ENCODE measurements at regions not wholly inside any gene's neighbourhood (a gene's known extent, or its start where the extent isn't known, plus 50 kb on each side); places are given as distances from the start of the nearest gene placed in this dataset.

- H3K36me3 Mint-ChIP-seq (ENCODE audit: low read depth) = no peaks in the 10 kb centered on the region
- no peaks in the 10 kb centered on the region for H3K4me1 Mint-ChIP-seq
- H3K27ac Mint-ChIP-seq = no peak overlapping the region
- ChIA-PET POLR2A (no interaction called here), CTCF (no interaction called here)
- H3K9me3 Mint-ChIP-seq = no peaks in the 10 kb centered on the region
- no peak for DNase-seq
- no peaks in the 10 kb centered on the region for H3K27me3 Mint-ChIP-seq
- H3K4me3 Mint-ChIP-seq = no peak overlapping the region
Measured at GRCh38 chr18:2032036-2032435, 539.3 kb downstream of the METTL4 start.

- no peak for DNase-seq
- ChIA-PET POLR2A (no interaction called here), CTCF (no interaction called here)
- no peak overlapping the region for H3K27ac Mint-ChIP-seq
- no peaks in the 10 kb centered on the region for H3K36me3 Mint-ChIP-seq (ENCODE audit: low read depth)
- no peaks in the 10 kb centered on the region for H3K4me1 Mint-ChIP-seq
- no peaks in the 10 kb centered on the region for H3K27me3 Mint-ChIP-seq
- no peaks in the 10 kb centered on the region for H3K9me3 Mint-ChIP-seq
- H3K4me3 Mint-ChIP-seq = no peak overlapping the region
Measured at GRCh38 chr18:2035056-2035455, 536.2 kb downstream of the METTL4 start.

GRCh38 chr18:2036086-2036485, 535.2 kb downstream of the METTL4 start:
- POLR2A ChIA-PET = no interaction called here
- CTCF ChIA-PET = no interaction called here
- DNase-seq = no peak

GRCh38 chr18:2040279-2040678, 531.0 kb downstream of the METTL4 start:
- no peaks in the 10 kb centered on the region for H3K27me3 Mint-ChIP-seq
- ChIA-PET POLR2A (no interaction called here), CTCF (interaction anchor here (0.6 kb wide), 1 partner anchor 13 kb away, joined by 4 read pairs; no protein-coding TSS in a partner anchor)
- no peak overlapping the region for H3K4me3 Mint-ChIP-seq
- no peaks in the 10 kb centered on the region for H3K4me1 Mint-ChIP-seq
- no peak for DNase-seq
- H3K9me3 Mint-ChIP-seq = no peaks in the 10 kb centered on the region
- H3K27ac Mint-ChIP-seq = no peak overlapping the region
- no peaks in the 10 kb centered on the region for H3K36me3 Mint-ChIP-seq (ENCODE audit: low read depth)

More at GRCh38 chr18:2036086-2036485, 535.2 kb downstream of the METTL4 start:
- H3K4me1 Mint-ChIP-seq = no peaks in the 10 kb centered on the region
- H3K9me3 Mint-ChIP-seq = no peaks in the 10 kb centered on the region
- H3K4me3 Mint-ChIP-seq = no peak overlapping the region
- no peak overlapping the region for H3K27ac Mint-ChIP-seq
- H3K27me3 Mint-ChIP-seq = no peaks in the 10 kb centered on the region
- H3K36me3 Mint-ChIP-seq (ENCODE audit: low read depth) = no peaks in the 10 kb centered on the region

- peaks cover 6% of the 10 kb centered on the region for H3K4me1 Mint-ChIP-seq
- POLR2A ChIA-PET = no interaction called here
- H3K36me3 Mint-ChIP-seq (ENCODE audit: low read depth) = no peaks in the 10 kb centered on the region
- no peaks in the 10 kb centered on the region for H3K9me3 Mint-ChIP-seq
- H3K4me3 Mint-ChIP-seq = no peak overlapping the region
- CTCF ChIA-PET = no interaction called here
- H3K27me3 Mint-ChIP-seq = peaks cover 2% of the 10 kb centered on the region
- no peak overlapping the region for H3K27ac Mint-ChIP-seq
- no peak for DNase-seq
Measured at GRCh38 chr18:2049986-2050385, 521.3 kb downstream of the METTL4 start.

- Mint-ChIP-seq H3K4me3 (no peak overlapping the region), H3K4me1 (peaks cover 6% of the 10 kb centered on the region), H3K36me3 (ENCODE audit: low read depth) (no peaks in the 10 kb centered on the region), H3K9me3 (no peaks in the 10 kb centered on the region), H3K27ac (no peak overlapping the region), H3K27me3 (peaks cover 4% of the 10 kb centered on the region)
- CTCF ChIA-PET = no interaction called here
- no peak for DNase-seq
- POLR2A ChIA-PET = no interaction called here
Measured at GRCh38 chr18:2050702-2051201, 520.6 kb downstream of the METTL4 start.

GRCh38 chr18:2053490-2054089, 517.7 kb downstream of the METTL4 start:
- CTCF ChIA-PET = interaction anchor here (0.6 kb wide), 1 partner anchor 14 kb away, joined by 4 read pairs; no protein-coding TSS in a partner anchor
- Mint-ChIP-seq H3K36me3 (ENCODE audit: low read depth) (no peaks in the 10 kb centered on the region), H3K4me1 (peaks cover 6% of the 10 kb centered on the region), H3K4me3 (no peak overlapping the region), H3K27ac (no peak overlapping the region), H3K9me3 (no peaks in the 10 kb centered on the region), H3K27me3 (peaks cover 10% of the 10 kb centered on the region)
- no peak for DNase-seq
- POLR2A ChIA-PET = no interaction called here

- Mint-ChIP-seq H3K4me3 (no peak overlapping the region), H3K9me3 (no peaks in the 10 kb centered on the region), H3K27ac (no peak overlapping the region), H3K4me1 (no peaks in the 10 kb centered on the region), H3K27me3 (peaks cover 7% of the 10 kb centered on the region), H3K36me3 (ENCODE audit: low read depth) (no peaks in the 10 kb centered on the region)
- ChIA-PET POLR2A (no interaction called here), CTCF (no interaction called here)
- no peak for DNase-seq
Measured at GRCh38 chr18:2059336-2059735, 512.0 kb downstream of the METTL4 start.

- POLR2A ChIA-PET = no interaction called here
- Mint-ChIP-seq H3K27me3 (peaks cover 7% of the 10 kb centered on the region), H3K9me3 (no peaks in the 10 kb centered on the region), H3K36me3 (ENCODE audit: low read depth) (no peaks in the 10 kb centered on the region), H3K4me3 (no peak overlapping the region), H3K4me1 (no peaks in the 10 kb centered on the region), H3K27ac (no peak overlapping the region)
- CTCF ChIA-PET = no interaction called here
- DNase-seq = no peak
Measured at GRCh38 chr18:2060086-2060485, 511.2 kb downstream of the METTL4 start.

- no peak overlapping the region for H3K4me3 Mint-ChIP-seq
- ChIA-PET CTCF (no interaction called here), POLR2A (no interaction called here)
- H3K36me3 Mint-ChIP-seq (ENCODE audit: low read depth) = no peaks in the 10 kb centered on the region
- DNase-seq = no peak
- H3K9me3 Mint-ChIP-seq = no peaks in the 10 kb centered on the region
- no peak overlapping the region for H3K27ac Mint-ChIP-seq
- no peaks in the 10 kb centered on the region for H3K4me1 Mint-ChIP-seq
- H3K27me3 Mint-ChIP-seq = no peaks in the 10 kb centered on the region
Measured at GRCh38 chr18:2070631-2071030, 500.7 kb downstream of the METTL4 start.

- Mint-ChIP-seq H3K36me3 (ENCODE audit: low read depth) (no peaks in the 10 kb centered on the region), H3K4me3 (no peak overlapping the region), H3K9me3 (no peaks in the 10 kb centered on the region), H3K27ac (no peak overlapping the region), H3K27me3 (no peaks in the 10 kb centered on the region), H3K4me1 (no peaks in the 10 kb centered on the region)
- no peak for DNase-seq
- CTCF ChIA-PET = no interaction called here
- POLR2A ChIA-PET = no interaction called here
Measured at GRCh38 chr18:2075499-2075898, 495.8 kb downstream of the METTL4 start.

GRCh38 chr18:2082676-2083075, 488.6 kb downstream of the METTL4 start:
- CTCF ChIA-PET = no interaction called here
- Mint-ChIP-seq H3K27me3 (peaks cover 5% of the 10 kb centered on the region), H3K4me3 (no peak overlapping the region), H3K4me1 (no peaks in the 10 kb centered on the region), H3K36me3 (ENCODE audit: low read depth) (no peaks in the 10 kb centered on the region), H3K27ac (no peak overlapping the region), H3K9me3 (no peaks in the 10 kb centered on the region)
- POLR2A ChIA-PET = no interaction called here
- no peak for DNase-seq

- Mint-ChIP-seq H3K27ac (no peak overlapping the region), H3K36me3 (ENCODE audit: low read depth) (no peaks in the 10 kb centered on the region), H3K4me3 (no peak overlapping the region), H3K27me3 (peaks cover 5% of the 10 kb centered on the region), H3K4me1 (peaks cover 2% of the 10 kb centered on the region), H3K9me3 (no peaks in the 10 kb centered on the region)
- CTCF ChIA-PET = interaction anchor here (1.0 kb wide), 1 partner anchor 45 kb away, joined by 3 read pairs; no protein-coding TSS in a partner anchor
- DNase-seq = no peak
- POLR2A ChIA-PET = no interaction called here
Measured at GRCh38 chr18:2083691-2084090, 487.6 kb downstream of the METTL4 start.

GRCh38 chr18:2086439-2086838, 484.9 kb downstream of the METTL4 start:
- no peak overlapping the region for H3K4me3 Mint-ChIP-seq
- ChIA-PET CTCF (interaction anchor here (0.6 kb wide), 1 partner anchor 983 kb away, joined by 4 read pairs; no protein-coding TSS in a partner anchor), POLR2A (no interaction called here)
- no peak for DNase-seq
- no peak overlapping the region for H3K27ac Mint-ChIP-seq
- H3K27me3 Mint-ChIP-seq = peaks cover 5% of the 10 kb centered on the region
- H3K36me3 Mint-ChIP-seq (ENCODE audit: low read depth) = no peaks in the 10 kb centered on the region
- H3K4me1 Mint-ChIP-seq = peaks cover 10% of the 10 kb centered on the region
- H3K9me3 Mint-ChIP-seq = no peaks in the 10 kb centered on the region
